Mesendoderm (in vitro differentiated cells): ENCODE measurements at regions not wholly inside any gene's neighbourhood (a gene's known extent, or its start where the extent isn't known, plus 50 kb on each side); places are given as distances from the start of the nearest gene placed in this dataset. TPM values are rescaled to one million over a fixed set of nuclear protein-coding genes. Genes with fewer than 3 reads are reported as not detected.

Source experiments
- DNase-seq: peaks from one replicate; pipeline ENCODE4 v3.0.0; 2013
- H2AK5ac ChIP-seq: 2 replicates; pipeline ENCODE4 v1.6.1; 2013; ENCODE audit warnings: low read length, inconsistent platforms
- H2BK120ac ChIP-seq: 2 replicates; pipeline ENCODE4 v1.6.1; 2013; ENCODE audit warnings: low read depth, mild to moderate bottlenecking, low read length, moderate library complexity, mixed read lengths
- H2BK15ac ChIP-seq: replicated peaks from 2 replicates; pipeline ENCODE4 v1.6.1; 2013; ENCODE audit warnings: low read depth, mild to moderate bottlenecking, moderate library complexity
- H2BK5ac ChIP-seq: 2 replicates; pipeline ENCODE4 v1.6.1; 2013; ENCODE audit warnings: low read length, inconsistent platforms
- H3K18ac ChIP-seq: 2 replicates; pipeline ENCODE4 v1.6.1; 2013; ENCODE audit warnings: mild to moderate bottlenecking, low read length, mixed read lengths
- H3K23ac ChIP-seq: one replicate; pipeline ENCODE4 v1.6.1; 2013; ENCODE audit warnings: low read length
- H3K27ac ChIP-seq: 2 replicates; pipeline ENCODE4 v1.5.1; 2013; ENCODE audit warnings: low read depth, mild to moderate bottlenecking, inconsistent platforms, low read length, moderate library complexity
- H3K27me3 ChIP-seq: 2 replicates; pipeline ENCODE4 v1.6.1; 2013; ENCODE audit warnings: low read length, control low read depth, mild to moderate bottlenecking, inconsistent platforms; ENCODE audit not compliant: insufficient read depth, poor library complexity
- H3K36me3 ChIP-seq: 2 replicates; pipeline ENCODE4 v1.6.1; 2013; ENCODE audit warnings: low read length, inconsistent platforms; ENCODE audit not compliant: control insufficient read depth, insufficient read depth
- H3K4ac ChIP-seq: one replicate; pipeline ENCODE4 v1.6.1; 2013; ENCODE audit warnings: low read depth, mild to moderate bottlenecking, low read length, moderate library complexity
- H3K4me1 ChIP-seq: 2 replicates; pipeline ENCODE4 v1.6.1; 2013; ENCODE audit warnings: low read depth, low read length, inconsistent platforms; ENCODE audit not compliant: control insufficient read depth
- H3K4me2 ChIP-seq: 2 replicates; pipeline ENCODE4 v1.6.1; 2013; ENCODE audit warnings: low read length
- H3K4me3 ChIP-seq: 2 replicates; pipeline ENCODE4 v1.5.1; 2013; ENCODE audit warnings: mild to moderate bottlenecking, low read length
- H3K56ac ChIP-seq: one replicate; pipeline ENCODE4 v1.6.1; 2013; ENCODE audit warnings: low read length
- H3K79me1 ChIP-seq: 2 replicates; pipeline ENCODE4 v1.6.1; 2013; ENCODE audit warnings: low read length, inconsistent platforms
- H3K79me2 ChIP-seq: 2 replicates; pipeline ENCODE4 v1.6.1; 2013; ENCODE audit warnings: mild to moderate bottlenecking, low read length; ENCODE audit not compliant: control insufficient read depth, insufficient read depth
- H3K9ac ChIP-seq: 2 replicates; pipeline ENCODE4 v1.6.1; 2013; ENCODE audit warnings: low read length, inconsistent platforms
- H4K5ac ChIP-seq: one replicate; pipeline ENCODE4 v1.6.1; 2013; ENCODE audit warnings: low read length
- H4K8ac ChIP-seq: one replicate; pipeline ENCODE4 v1.6.1; 2013; ENCODE audit warnings: low read depth, mild to moderate bottlenecking, control low read depth, low read length, moderate library complexity
- WGBS: extraction: QIAGEN DNeasy Blood & Tissue Kit; methylation state at CpG from one replicate; pipeline ENCODE4 v1.1.7; 2013; ENCODE audit warnings: low lambda C conversion rate, missing lambda C conversion rate; ENCODE audit not compliant: insufficient coverage; ENCODE audit errors: extremely low coverage; 5-methylcytosine and 5-hydroxymethylcytosine counted together
- small RNA-seq: library from polyadenylated mRNA; stranded (forward); fragments of <200 nt; extraction: miRNeasy Mini kit (QIAGEN cat#:217004); gene quantifications from one replicate; pipeline ENCODE3, GENCODE V24; 2013; ENCODE audit not compliant: insufficient read depth

GRCh38 chr10:43026039-43026973 is 50.6 kb upstream of the RET start:
- no peak overlapping the region for H3K27ac ChIP-seq
- peak; percentile 71 for DNase-seq

More at GRCh38 chr10:43026039-43026973, 50.6 kb upstream of the RET start:
- Histone ChIP-seq H4K8ac (no peak overlapping the region), H2BK120ac (no peak overlapping the region), H3K9ac (peak overlapping the region; percentile 2), H3K79me1 (no peaks in the 10 kb centered on the region), H3K79me2 (no peaks in the 10 kb centered on the region), H2BK5ac (no peak overlapping the region), H3K56ac (peak overlapping the region; percentile 35), H3K4me3 (no peak overlapping the region), H3K36me3 (no peaks in the 10 kb centered on the region), H3K23ac (no peak overlapping the region), H2AK5ac (no peak overlapping the region), H4K5ac (no peak overlapping the region), H2BK15ac (no peak overlapping the region), H3K4me1 (peaks cover 10% of the 10 kb centered on the region), H3K4ac (no peak overlapping the region), H3K27me3 (no peaks in the 10 kb centered on the region), H3K4me2 (peak overlapping the region; percentile 40), H3K18ac (no peak overlapping the region)
- WGBS: no CpG with 5 or more reads among the region's 41 CpGs

Small RNA genes in the stretch of these regions (small RNA-seq; reads per million reads assigned to genes)
- gene MIR5100: not detected
